ENCODE measurements at regions not wholly inside any gene's neighbourhood (a gene's known extent, or its start where the extent isn't known, plus 50 kb on each side); places are given as distances from the start of the nearest gene placed in this dataset.

GRCh38 chr4:124070688-124071484, 641.6 kb downstream of the ANKRD50 start:
- TF ChIP-seq, protein P1, sequence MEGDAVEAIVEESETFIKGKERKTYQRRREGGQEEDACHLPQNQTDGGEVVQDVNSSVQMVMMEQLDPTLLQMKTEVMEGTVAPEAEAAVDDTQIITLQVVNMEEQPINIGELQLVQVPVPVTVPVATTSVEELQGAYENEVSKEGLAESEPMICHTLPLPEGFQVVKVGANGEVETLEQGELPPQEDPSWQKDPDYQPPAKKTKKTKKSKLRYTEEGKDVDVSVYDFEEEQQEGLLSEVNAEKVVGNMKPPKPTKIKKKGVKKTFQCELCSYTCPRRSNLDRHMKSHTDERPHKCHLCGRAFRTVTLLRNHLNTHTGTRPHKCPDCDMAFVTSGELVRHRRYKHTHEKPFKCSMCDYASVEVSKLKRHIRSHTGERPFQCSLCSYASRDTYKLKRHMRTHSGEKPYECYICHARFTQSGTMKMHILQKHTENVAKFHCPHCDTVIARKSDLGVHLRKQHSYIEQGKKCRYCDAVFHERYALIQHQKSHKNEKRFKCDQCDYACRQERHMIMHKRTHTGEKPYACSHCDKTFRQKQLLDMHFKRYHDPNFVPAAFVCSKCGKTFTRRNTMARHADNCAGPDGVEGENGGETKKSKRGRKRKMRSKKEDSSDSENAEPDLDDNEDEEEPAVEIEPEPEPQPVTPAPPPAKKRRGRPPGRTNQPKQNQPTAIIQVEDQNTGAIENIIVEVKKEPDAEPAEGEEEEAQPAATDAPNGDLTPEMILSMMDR (conservative IDR thresholded peaks at IDR 0.05; ENCODE audit: low read length), result no peak
- TF ChIP-seq EZH2phosphoT487 (IDR thresholded peaks at IDR 0.05; ENCODE audit: borderline replicate concordance, low read depth, low read length), result no peak

Data from OCI-LY7 (cell line).